K562 (cell line): ENCODE measurements at regions not wholly inside any gene's neighbourhood (a gene's known extent, or its start where the extent isn't known, plus 50 kb on each side); places are given as distances from the start of the nearest gene placed in this dataset.

Experiments used
- CBFA2T2 ChIP-seq: fragments of 450-650 bp; conservative IDR thresholded peaks from 2 replicates; pipeline ENCODE4 v1.6.1; 2017; ENCODE audit warnings: mild to moderate bottlenecking
- CREBBP ChIP-seq: IDR thresholded peaks from one replicate; pipeline ENCODE4 v1.6.1; 2012; ENCODE audit warnings: low read depth, mild to moderate bottlenecking, control low read depth, inconsistent platforms, low read length
- FOXA3 ChIP-seq, 2 experiments: fragments of 450-650 bp in 1 of 2; sonication (generic) in 1 of 2; formaldehyde crosslinking; IDR thresholded peaks in 1 of 2; conservative IDR thresholded peaks in 1 of 2; 2 replicates each; pipeline versions ENCODE4 v1.4.0 to v1.8.0; 2020 to 2022; ENCODE audit warnings: mild to moderate bottlenecking in 2 of 2, missing genetic modification reagents in 1 of 2
- FUS ChIP-seq: fragments of 200-400 bp; formaldehyde crosslinking; optimal IDR thresholded peaks from 2 replicates; pipeline ENCODE3; 2017; ENCODE audit warnings: low read depth, low read length
- ILF3 ChIP-seq: fragments of 450-650 bp; IDR thresholded peaks from 2 replicates; pipeline ENCODE4 v1.6.1; 2018; ENCODE audit warnings: antibody characterized with exemption, mild to moderate bottlenecking, moderate library complexity, borderline replicate concordance
- NCOR1 ChIP-seq: fragments of 450-650 bp; IDR thresholded peaks from 2 replicates; pipeline ENCODE4 v1.6.1; 2016; ENCODE audit warnings: mild to moderate bottlenecking, moderate library complexity
- NFRKB ChIP-seq: fragments of 450-650 bp; IDR thresholded peaks from 2 replicates; pipeline ENCODE4 v1.6.1; 2016; ENCODE audit warnings: low read depth
- NUFIP1 ChIP-seq: fragments of 450-650 bp; IDR thresholded peaks from 2 replicates; pipeline ENCODE4 v1.6.1; 2018; ENCODE audit not compliant: partially characterized antibody
- POLR2B ChIP-seq: fragments of 450-650 bp; IDR thresholded peaks from 2 replicates; pipeline ENCODE4 v1.6.1; 2018; ENCODE audit warnings: low read depth; ENCODE audit not compliant: partially characterized antibody
- POLR2H ChIP-seq: IDR thresholded peaks from 2 replicates; pipeline ENCODE4 v1.6.1; 2016; ENCODE audit warnings: missing genetic modification characterization, low read depth, mild to moderate bottlenecking, control low read depth, missing compliant biosample characterization, moderate library complexity
- TRIM24 ChIP-seq, 2 experiments: fragments of 450-650 bp; IDR thresholded peaks; 2 replicates each; pipeline ENCODE4 v1.6.1; 2016
- ZNF311 ChIP-seq: fragments of 250-450 bp; sonication (Bioruptor Pico); IDR thresholded peaks from 2 replicates; pipeline ENCODE4 v1.4.0; 2020; ENCODE audit warnings: mild to moderate bottlenecking, moderate library complexity
- TF ChIP-seq, protein P1 (sequence below): fragments of 450-650 bp; formaldehyde crosslinking; IDR thresholded peaks from 2 replicates; pipeline ENCODE4 v1.4.0; 2020; ENCODE audit warnings: mild to moderate bottlenecking
- TF ChIP-seq, protein P2 (sequence below), 3 experiments: fragments of 200-800 bp in 1 of 3; fragments of 250-450 bp in 1 of 3; fragments of 450-650 bp in 1 of 3; sonication (Bioruptor Pico) in 1 of 3; sonication (Bioruptor generic) in 1 of 3; formaldehyde crosslinking in 1 of 3; IDR thresholded peaks; 2 replicates each; pipeline versions ENCODE4 v1.6.1 to v1.8.0; 2016 to 2022; ENCODE audit warnings: mild to moderate bottlenecking in 2 of 3, missing genetic modification characterization in 2 of 3, missing compliant biosample characterization in 1 of 3, moderate library complexity in 1 of 3
- TF ChIP-seq, protein P3 (sequence below): sonication (generic); IDR thresholded peaks from 2 replicates; pipeline ENCODE4 v1.6.1; 2016
- TF ChIP-seq, protein P4 (sequence below): IDR thresholded peaks from 2 replicates; pipeline ENCODE4 v1.6.1; 2014; ENCODE audit warnings: antibody characterized with exemption
- TF ChIP-seq, protein P5 (sequence below), 3 experiments: IDR thresholded peaks in 2 of 3; conservative IDR thresholded peaks in 1 of 3; 2 replicates each; pipeline ENCODE4 v1.5.1; 2011 to 2012; ENCODE audit warnings: low read length in 3 of 3, mild to moderate bottlenecking in 3 of 3, control low read depth in 2 of 3, improper control_type of control experiment in 1 of 3, inconsistent platforms in 1 of 3, low read depth in 1 of 3, mixed read lengths in 1 of 3, moderate library complexity in 1 of 3; ENCODE audit not compliant: insufficient read depth in 2 of 3
- TF ChIP-seq, protein P6 (sequence below): sonication (generic); formaldehyde crosslinking; IDR thresholded peaks from 2 replicates; pipeline ENCODE4 v1.9.0; 2022; ENCODE audit warnings: mild to moderate bottlenecking, missing genetic modification reagents

DNA sequence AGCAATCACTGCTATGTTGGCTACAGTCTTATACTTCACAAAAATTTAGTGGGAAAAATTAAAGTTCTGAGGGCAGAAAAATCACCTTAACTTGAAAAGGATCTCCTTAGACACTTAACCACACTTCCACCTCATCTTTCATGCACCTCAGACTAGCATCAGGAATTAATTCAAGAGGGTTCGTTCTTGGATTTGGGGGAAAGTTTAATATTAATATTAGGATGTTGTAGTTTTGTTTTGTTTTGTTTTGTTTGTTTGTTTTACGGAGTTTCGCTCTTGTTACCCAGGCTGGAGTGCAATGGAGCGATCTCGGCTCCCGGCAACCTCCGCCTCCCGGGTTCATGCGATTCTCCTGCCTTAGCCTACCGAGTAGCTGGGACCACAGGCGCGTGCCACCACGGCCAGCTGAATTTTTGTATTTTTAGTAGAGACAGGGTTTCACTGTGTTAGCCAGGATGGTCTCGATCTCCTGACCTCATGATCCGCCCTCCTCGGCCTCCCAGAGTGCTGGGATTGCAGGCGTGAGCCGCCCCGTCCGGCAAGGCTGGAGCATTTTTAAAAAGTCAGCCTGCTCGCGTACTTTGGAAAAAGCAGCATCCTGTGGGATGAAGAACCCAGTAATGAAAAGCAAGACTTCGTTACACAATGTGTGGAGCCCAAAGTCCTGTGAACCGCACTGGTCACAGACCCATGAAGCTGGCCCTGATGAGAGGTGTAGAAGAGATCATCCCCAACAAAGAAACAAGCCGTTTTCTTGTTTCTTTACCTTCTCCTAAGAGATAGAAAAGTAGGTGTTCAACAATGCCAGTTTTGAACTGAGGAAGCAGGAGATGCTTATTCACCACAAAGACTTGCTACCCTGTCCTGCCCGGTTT, 194.9 kb downstream of the GPX5 start (continued):
- 0 out of 4 replicates have a peak, but pooled peaks of 1 of the 2 experiments have one; percentile 40 for TF ChIP-seq TRIM24 (IDR thresholded peaks at IDR 0.05)
- no peak for TF ChIP-seq NUFIP1
- TF ChIP-seq CREBBP = no peak
- TF ChIP-seq, protein P1, sequence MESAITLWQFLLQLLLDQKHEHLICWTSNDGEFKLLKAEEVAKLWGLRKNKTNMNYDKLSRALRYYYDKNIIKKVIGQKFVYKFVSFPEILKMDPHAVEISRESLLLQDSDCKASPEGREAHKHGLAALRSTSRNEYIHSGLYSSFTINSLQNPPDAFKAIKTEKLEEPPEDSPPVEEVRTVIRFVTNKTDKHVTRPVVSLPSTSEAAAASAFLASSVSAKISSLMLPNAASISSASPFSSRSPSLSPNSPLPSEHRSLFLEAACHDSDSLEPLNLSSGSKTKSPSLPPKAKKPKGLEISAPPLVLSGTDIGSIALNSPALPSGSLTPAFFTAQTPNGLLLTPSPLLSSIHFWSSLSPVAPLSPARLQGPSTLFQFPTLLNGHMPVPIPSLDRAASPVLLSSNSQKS (CRISPR knock-in tag) = no peak
- TF ChIP-seq, protein P2, sequence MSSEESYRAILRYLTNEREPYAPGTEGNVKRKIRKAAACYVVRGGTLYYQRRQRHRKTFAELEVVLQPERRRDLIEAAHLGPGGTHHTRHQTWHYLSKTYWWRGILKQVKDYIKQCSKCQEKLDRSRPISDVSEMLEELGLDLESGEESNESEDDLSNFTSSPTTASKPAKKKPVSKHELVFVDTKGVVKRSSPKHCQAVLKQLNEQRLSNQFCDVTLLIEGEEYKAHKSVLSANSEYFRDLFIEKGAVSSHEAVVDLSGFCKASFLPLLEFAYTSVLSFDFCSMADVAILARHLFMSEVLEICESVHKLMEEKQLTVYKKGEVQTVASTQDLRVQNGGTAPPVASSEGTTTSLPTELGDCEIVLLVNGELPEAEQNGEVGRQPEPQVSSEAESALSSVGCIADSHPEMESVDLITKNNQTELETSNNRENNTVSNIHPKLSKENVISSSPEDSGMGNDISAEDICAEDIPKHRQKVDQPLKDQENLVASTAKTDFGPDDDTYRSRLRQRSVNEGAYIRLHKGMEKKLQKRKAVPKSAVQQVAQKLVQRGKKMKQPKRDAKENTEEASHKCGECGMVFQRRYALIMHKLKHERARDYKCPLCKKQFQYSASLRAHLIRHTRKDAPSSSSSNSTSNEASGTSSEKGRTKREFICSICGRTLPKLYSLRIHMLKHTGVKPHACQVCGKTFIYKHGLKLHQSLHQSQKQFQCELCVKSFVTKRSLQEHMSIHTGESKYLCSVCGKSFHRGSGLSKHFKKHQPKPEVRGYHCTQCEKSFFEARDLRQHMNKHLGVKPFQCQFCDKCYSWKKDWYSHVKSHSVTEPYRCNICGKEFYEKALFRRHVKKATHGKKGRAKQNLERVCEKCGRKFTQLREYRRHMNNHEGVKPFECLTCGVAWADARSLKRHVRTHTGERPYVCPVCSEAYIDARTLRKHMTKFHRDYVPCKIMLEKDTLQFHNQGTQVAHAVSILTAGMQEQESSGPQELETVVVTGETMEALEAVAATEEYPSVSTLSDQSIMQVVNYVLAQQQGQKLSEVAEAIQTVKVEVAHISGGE (CRISPR knock-in tag; IDR thresholded peaks at IDR 0.05) = no peak
- peak in 1 of 2 experiments; percentile 41; a peak in 1 of 4 replicates for TF ChIP-seq FOXA3 (CRISPR knock-in tag; conservative IDR thresholded peaks at IDR 0.05 in 1 of 2, IDR thresholded peaks at IDR 0.05 in 1 of 2)
- TF ChIP-seq FUS = no peak
- TF ChIP-seq POLR2B = peak; percentile 76
- no peak for TF ChIP-seq NFRKB
- TF ChIP-seq ILF3 = peak; percentile 96
- TF ChIP-seq ZNF311 (CRISPR knock-in tag) = no peak
- TF ChIP-seq, protein P3, sequence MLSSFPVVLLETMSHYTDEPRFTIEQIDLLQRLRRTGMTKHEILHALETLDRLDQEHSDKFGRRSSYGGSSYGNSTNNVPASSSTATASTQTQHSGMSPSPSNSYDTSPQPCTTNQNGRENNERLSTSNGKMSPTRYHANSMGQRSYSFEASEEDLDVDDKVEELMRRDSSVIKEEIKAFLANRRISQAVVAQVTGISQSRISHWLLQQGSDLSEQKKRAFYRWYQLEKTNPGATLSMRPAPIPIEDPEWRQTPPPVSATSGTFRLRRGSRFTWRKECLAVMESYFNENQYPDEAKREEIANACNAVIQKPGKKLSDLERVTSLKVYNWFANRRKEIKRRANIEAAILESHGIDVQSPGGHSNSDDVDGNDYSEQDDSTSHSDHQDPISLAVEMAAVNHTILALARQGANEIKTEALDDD = no peak
- TF ChIP-seq, protein P4, sequence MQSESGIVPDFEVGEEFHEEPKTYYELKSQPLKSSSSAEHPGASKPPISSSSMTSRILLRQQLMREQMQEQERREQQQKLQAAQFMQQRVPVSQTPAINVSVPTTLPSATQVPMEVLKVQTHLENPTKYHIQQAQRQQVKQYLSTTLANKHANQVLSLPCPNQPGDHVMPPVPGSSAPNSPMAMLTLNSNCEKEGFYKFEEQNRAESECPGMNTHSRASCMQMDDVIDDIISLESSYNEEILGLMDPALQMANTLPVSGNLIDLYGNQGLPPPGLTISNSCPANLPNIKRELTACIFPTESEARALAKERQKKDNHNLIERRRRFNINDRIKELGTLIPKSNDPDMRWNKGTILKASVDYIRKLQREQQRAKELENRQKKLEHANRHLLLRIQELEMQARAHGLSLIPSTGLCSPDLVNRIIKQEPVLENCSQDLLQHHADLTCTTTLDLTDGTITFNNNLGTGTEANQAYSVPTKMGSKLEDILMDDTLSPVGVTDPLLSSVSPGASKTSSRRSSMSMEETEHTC = no peak
- no peak; the same call in 1 of the 2 replicates for TF ChIP-seq CBFA2T2
- peak; percentile 72 for TF ChIP-seq NCOR1
- no peak for TF ChIP-seq POLR2H (tag)
- TF ChIP-seq, protein P5, sequence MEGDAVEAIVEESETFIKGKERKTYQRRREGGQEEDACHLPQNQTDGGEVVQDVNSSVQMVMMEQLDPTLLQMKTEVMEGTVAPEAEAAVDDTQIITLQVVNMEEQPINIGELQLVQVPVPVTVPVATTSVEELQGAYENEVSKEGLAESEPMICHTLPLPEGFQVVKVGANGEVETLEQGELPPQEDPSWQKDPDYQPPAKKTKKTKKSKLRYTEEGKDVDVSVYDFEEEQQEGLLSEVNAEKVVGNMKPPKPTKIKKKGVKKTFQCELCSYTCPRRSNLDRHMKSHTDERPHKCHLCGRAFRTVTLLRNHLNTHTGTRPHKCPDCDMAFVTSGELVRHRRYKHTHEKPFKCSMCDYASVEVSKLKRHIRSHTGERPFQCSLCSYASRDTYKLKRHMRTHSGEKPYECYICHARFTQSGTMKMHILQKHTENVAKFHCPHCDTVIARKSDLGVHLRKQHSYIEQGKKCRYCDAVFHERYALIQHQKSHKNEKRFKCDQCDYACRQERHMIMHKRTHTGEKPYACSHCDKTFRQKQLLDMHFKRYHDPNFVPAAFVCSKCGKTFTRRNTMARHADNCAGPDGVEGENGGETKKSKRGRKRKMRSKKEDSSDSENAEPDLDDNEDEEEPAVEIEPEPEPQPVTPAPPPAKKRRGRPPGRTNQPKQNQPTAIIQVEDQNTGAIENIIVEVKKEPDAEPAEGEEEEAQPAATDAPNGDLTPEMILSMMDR (IDR thresholded peaks at IDR 0.05 in 2 of 3, conservative IDR thresholded peaks at IDR 0.05 in 1 of 3; ENCODE audit: insufficient read depth in 2 of 3, low read depth in 1 of 3, low read length in 3 of 3) = no peak
- TF ChIP-seq, protein P6, sequence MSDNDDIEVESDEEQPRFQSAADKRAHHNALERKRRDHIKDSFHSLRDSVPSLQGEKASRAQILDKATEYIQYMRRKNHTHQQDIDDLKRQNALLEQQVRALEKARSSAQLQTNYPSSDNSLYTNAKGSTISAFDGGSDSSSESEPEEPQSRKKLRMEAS (CRISPR knock-in tag) = no peak
